Neural cell (in vitro differentiated cells): ENCODE measurements at regions not wholly inside any gene's neighbourhood (a gene's known extent, or its start where the extent isn't known, plus 50 kb on each side); places are given as distances from the start of the nearest gene placed in this dataset.

Source experiments
- H2AFZ ChIP-seq: fragments of 200-600, 300-800 bp; sonication (generic), shearing (Covaris generic); 2 replicates; pipeline ENCODE4 v1.6.0; 2014; ENCODE audit warnings: low read depth, mild to moderate bottlenecking, antibody characterized with exemption, low read length, moderate library complexity
- H3F3A ChIP-seq: fragments of 200-600 bp; shearing (Covaris generic); 2 replicates; pipeline ENCODE4 v1.6.1; 2016; ENCODE audit warnings: mild to moderate bottlenecking, moderate library complexity, mixed read lengths, antibody characterized with exemption, low read length; ENCODE audit not compliant: insufficient read depth, poor library complexity, severe bottlenecking
- H3K27ac ChIP-seq: fragments of 200-600, 300-800 bp; sonication (generic), shearing (Covaris generic); 2 replicates; pipeline ENCODE4 v1.5.1; 2014; ENCODE audit warnings: mild to moderate bottlenecking, low read length, moderate library complexity
- H3K27me3 ChIP-seq: fragments of 300-800, 200-600 bp; sonication (generic), shearing (Covaris generic); 2 replicates; pipeline ENCODE4 v1.6.0; 2014; ENCODE audit warnings: mild to moderate bottlenecking, low read depth, low read length, moderate library complexity; ENCODE audit not compliant: insufficient read depth
- H3K36me3 ChIP-seq: fragments of 300-800, 200-600 bp; sonication (generic), shearing (Covaris generic); 2 replicates; pipeline ENCODE4 v1.5.1; 2014; ENCODE audit warnings: mild to moderate bottlenecking, antibody characterized with exemption, low read length, moderate library complexity; ENCODE audit not compliant: insufficient read depth
- H3K4me2 ChIP-seq: fragments of 300-800, 200-600 bp; sonication (generic), shearing (Covaris generic); 2 replicates; pipeline ENCODE4 v1.6.0; 2014; ENCODE audit warnings: mild to moderate bottlenecking, low read length
- H3K4me3 ChIP-seq: fragments of 300-800, 200-600 bp; sonication (generic), shearing (Covaris generic); 2 replicates; pipeline ENCODE4 v1.5.1; 2014; ENCODE audit warnings: mild to moderate bottlenecking, low read length, moderate library complexity
- H3K79me2 ChIP-seq: fragments of 200-600 bp; shearing (Covaris generic); replicated peaks from 2 replicates; pipeline ENCODE4 v1.6.0; 2014; ENCODE audit warnings: mild to moderate bottlenecking, low read length, moderate library complexity; ENCODE audit not compliant: insufficient read depth
- H3K9ac ChIP-seq: fragments of 300-800, 200-600 bp; sonication (generic), shearing (Covaris generic); 2 replicates; pipeline ENCODE4 v1.6.1; 2016; ENCODE audit warnings: mild to moderate bottlenecking, low read length, mixed read lengths
- H3K9me2 ChIP-seq: fragments of 200-600 bp; shearing (Covaris generic); 2 replicates; pipeline ENCODE4 v1.6.1; 2016; ENCODE audit warnings: mild to moderate bottlenecking, low read length, mixed read lengths; ENCODE audit not compliant: insufficient read depth
- H3K9me3 ChIP-seq: fragments of 200-600, 300-800 bp; sonication (generic), shearing (Covaris generic); 2 replicates; pipeline ENCODE4 v1.6.1; 2016; ENCODE audit warnings: mild to moderate bottlenecking, mixed run types, low read length, moderate library complexity, mixed read lengths
- H4K20me1 ChIP-seq: fragments of 200-600 bp; shearing (Covaris generic); 2 replicates; pipeline ENCODE4 v1.6.1; 2016; ENCODE audit warnings: mild to moderate bottlenecking, mixed run types; ENCODE audit not compliant: insufficient read depth
- EP300 ChIP-seq: fragments of 450-650 bp; conservative IDR thresholded peaks from 2 replicates; pipeline ENCODE4 v1.6.1; 2014; ENCODE audit warnings: antibody characterized with exemption, mild to moderate bottlenecking, moderate library complexity; ENCODE audit not compliant: poor library complexity, severe bottlenecking
- EZH2 ChIP-seq: fragments of 200-600, 300-800 bp; shearing (Covaris generic), sonication (generic); IDR thresholded peaks from 2 replicates; pipeline ENCODE4 v1.6.1; 2014; ENCODE audit warnings: antibody characterized with exemption, low read length, borderline replicate concordance, mild to moderate bottlenecking; ENCODE audit not compliant: insufficient read depth, poor library complexity, severe bottlenecking
- MXI1 ChIP-seq: fragments of 450-650 bp; conservative IDR thresholded peaks from 2 replicates; pipeline ENCODE4 v1.6.1; 2014; ENCODE audit warnings: antibody characterized with exemption, mild to moderate bottlenecking; ENCODE audit not compliant: poor library complexity, severe bottlenecking
- POLR2AphosphoS5 ChIP-seq: IDR thresholded peaks from 2 replicates; pipeline ENCODE4 v1.6.1; 2012
- RAD21 ChIP-seq: fragments of 450-650 bp; conservative IDR thresholded peaks from 2 replicates; pipeline ENCODE4 v1.6.1; 2014; ENCODE audit warnings: antibody characterized with exemption, mild to moderate bottlenecking, moderate library complexity
- SMC3 ChIP-seq: fragments of 450-650 bp; conservative IDR thresholded peaks from 2 replicates; pipeline ENCODE4 v1.6.1; 2014; ENCODE audit warnings: antibody characterized with exemption, mild to moderate bottlenecking, moderate library complexity; ENCODE audit not compliant: poor library complexity
- TAF1 ChIP-seq: IDR thresholded peaks from 2 replicates; pipeline ENCODE4 v1.6.1; 2012; ENCODE audit warnings: low read depth
- TF ChIP-seq, protein P1 (sequence below): fragments of 450-650 bp; IDR thresholded peaks from 2 replicates; pipeline ENCODE4 v1.5.1; 2014; ENCODE audit warnings: antibody characterized with exemption, mild to moderate bottlenecking, moderate library complexity; ENCODE audit not compliant: poor library complexity, severe bottlenecking
- TF ChIP-seq, protein P2 (sequence below): IDR thresholded peaks from 2 replicates; pipeline ENCODE4 v1.6.1; 2012; ENCODE audit warnings: borderline replicate concordance

DNA sequence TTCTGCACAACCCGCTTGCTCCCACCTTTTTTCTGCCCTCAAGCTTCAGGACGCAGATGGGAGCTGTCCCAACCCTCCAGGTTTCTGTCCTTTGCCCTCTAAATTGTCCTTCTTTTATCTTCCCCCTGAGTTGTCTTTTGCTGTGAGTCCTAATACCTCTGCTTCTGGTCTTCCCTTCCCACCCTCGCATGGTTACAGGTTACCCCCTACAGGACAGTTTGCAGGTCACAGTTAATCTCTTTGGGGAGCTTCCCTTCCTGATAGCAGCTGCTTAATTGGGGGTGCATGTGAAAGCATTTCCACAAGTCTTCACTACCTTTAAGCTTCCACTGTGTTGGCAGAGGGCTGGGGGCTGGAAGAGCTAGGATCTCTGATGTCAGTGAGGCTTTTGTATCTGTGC, 121.5 kb upstream of the CXCL12 start:
- H3F3A ChIP-seq: no peaks in the 10 kb centered on the region
- no peak overlapping the region for H3K27ac ChIP-seq
- H3K36me3 ChIP-seq: no peaks in the 10 kb centered on the region
- H3K4me2 ChIP-seq: no peak overlapping the region
- H3K4me3 ChIP-seq: no peak overlapping the region
- no peak overlapping the region for H3K9ac ChIP-seq
- no peaks in the 10 kb centered on the region for H3K79me2 ChIP-seq
- no peaks in the 10 kb centered on the region for H3K27me3 ChIP-seq
- H4K20me1 ChIP-seq: no peaks in the 10 kb centered on the region
- TF ChIP-seq, protein P1, sequence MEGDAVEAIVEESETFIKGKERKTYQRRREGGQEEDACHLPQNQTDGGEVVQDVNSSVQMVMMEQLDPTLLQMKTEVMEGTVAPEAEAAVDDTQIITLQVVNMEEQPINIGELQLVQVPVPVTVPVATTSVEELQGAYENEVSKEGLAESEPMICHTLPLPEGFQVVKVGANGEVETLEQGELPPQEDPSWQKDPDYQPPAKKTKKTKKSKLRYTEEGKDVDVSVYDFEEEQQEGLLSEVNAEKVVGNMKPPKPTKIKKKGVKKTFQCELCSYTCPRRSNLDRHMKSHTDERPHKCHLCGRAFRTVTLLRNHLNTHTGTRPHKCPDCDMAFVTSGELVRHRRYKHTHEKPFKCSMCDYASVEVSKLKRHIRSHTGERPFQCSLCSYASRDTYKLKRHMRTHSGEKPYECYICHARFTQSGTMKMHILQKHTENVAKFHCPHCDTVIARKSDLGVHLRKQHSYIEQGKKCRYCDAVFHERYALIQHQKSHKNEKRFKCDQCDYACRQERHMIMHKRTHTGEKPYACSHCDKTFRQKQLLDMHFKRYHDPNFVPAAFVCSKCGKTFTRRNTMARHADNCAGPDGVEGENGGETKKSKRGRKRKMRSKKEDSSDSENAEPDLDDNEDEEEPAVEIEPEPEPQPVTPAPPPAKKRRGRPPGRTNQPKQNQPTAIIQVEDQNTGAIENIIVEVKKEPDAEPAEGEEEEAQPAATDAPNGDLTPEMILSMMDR: no peak
- TF ChIP-seq RAD21: no peak
- no peak for TF ChIP-seq TAF1
- TF ChIP-seq SMC3: no peak
- TF ChIP-seq EZH2: no peak
- TF ChIP-seq MXI1: no peak
- no peak for TF ChIP-seq EP300
- H2AFZ ChIP-seq: no peak overlapping the region
- no peaks in the 10 kb centered on the region for H3K9me2 ChIP-seq
- H3K9me3 ChIP-seq: no peaks in the 10 kb centered on the region

DNA sequence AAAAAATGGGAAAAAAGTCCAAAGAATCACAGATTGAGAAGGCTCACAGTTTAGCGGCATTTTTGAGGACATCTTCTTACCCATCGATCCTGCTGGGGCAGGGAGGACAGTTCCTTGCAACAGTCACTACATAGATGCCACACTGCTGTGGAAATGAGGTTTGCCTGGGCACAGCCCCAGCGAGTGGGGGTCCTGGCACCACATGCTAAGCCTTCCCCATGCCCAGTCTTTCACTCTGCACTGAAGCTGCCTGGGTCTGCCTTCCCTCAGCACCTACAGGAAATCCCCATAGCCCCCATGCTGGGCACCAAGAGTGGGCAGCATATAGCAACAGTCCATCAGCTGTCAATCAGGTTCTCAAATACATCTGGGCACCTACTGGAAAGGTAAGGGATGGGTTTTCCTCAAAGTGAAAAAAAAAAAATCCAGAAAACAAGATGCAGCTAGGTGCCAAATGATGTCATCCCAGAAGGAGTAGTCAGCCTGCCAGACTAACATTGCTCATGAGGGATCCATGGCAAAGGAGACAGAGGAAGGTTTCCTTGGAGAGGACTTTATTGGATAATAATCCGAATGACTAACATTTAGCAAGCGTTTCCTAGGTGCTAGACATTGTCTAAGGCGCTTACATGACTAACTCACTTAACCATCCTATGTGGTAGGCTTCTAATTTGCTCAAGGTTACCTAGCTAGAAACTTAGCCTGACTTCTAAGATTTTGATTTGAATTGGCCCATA, 125.7 kb upstream of the CXCL12 start:
- no peaks in the 10 kb centered on the region for H3K36me3 ChIP-seq
- no peaks in the 10 kb centered on the region for H3K79me2 ChIP-seq
- no peak overlapping the region for H3K9ac ChIP-seq
- H3K9me2 ChIP-seq: no peaks in the 10 kb centered on the region
- H3K27me3 ChIP-seq: no peaks in the 10 kb centered on the region
- TF ChIP-seq MXI1 (no peak), POLR2AphosphoS5 (no peak), EZH2 (no peak), RAD21 (no peak)
- no peaks in the 10 kb centered on the region for H4K20me1 ChIP-seq
- H2AFZ ChIP-seq: no peak overlapping the region
- no peaks in the 10 kb centered on the region for H3K9me3 ChIP-seq
- H3K4me2 ChIP-seq: no peak overlapping the region
- H3K4me3 ChIP-seq: no peak overlapping the region
- H3K27ac ChIP-seq: no peak overlapping the region
- H3F3A ChIP-seq: no peaks in the 10 kb centered on the region

DNA sequence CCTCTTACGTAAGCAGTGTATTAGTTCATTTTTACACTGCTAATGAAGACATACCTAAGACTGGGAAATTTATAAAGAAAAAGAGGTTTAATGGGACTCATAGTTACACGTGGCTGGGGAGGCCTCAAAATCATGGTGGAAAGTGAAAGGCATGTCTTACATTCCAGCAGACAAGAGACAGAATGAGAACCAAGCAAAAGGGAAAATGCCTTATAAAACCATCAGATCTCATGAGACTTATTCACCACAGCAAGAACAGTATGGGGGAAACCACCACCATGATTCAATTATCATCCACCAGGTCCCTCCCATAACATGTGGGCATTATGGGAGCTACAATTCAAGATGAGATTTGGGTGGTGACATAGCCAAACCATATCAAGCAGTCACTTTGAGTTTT, 126.3 kb upstream of the CXCL12 start:
- Histone ChIP-seq H3F3A (no peaks in the 10 kb centered on the region), H3K36me3 (no peaks in the 10 kb centered on the region), H2AFZ (no peak overlapping the region), H3K27ac (no peak overlapping the region), H3K9me2 (no peaks in the 10 kb centered on the region), H3K79me2 (no peaks in the 10 kb centered on the region), H3K4me2 (no peak overlapping the region), H3K27me3 (no peaks in the 10 kb centered on the region), H3K9ac (no peak overlapping the region), H3K4me3 (no peak overlapping the region), H3K9me3 (no peaks in the 10 kb centered on the region), H4K20me1 (no peaks in the 10 kb centered on the region)
- TF ChIP-seq, protein P2, sequence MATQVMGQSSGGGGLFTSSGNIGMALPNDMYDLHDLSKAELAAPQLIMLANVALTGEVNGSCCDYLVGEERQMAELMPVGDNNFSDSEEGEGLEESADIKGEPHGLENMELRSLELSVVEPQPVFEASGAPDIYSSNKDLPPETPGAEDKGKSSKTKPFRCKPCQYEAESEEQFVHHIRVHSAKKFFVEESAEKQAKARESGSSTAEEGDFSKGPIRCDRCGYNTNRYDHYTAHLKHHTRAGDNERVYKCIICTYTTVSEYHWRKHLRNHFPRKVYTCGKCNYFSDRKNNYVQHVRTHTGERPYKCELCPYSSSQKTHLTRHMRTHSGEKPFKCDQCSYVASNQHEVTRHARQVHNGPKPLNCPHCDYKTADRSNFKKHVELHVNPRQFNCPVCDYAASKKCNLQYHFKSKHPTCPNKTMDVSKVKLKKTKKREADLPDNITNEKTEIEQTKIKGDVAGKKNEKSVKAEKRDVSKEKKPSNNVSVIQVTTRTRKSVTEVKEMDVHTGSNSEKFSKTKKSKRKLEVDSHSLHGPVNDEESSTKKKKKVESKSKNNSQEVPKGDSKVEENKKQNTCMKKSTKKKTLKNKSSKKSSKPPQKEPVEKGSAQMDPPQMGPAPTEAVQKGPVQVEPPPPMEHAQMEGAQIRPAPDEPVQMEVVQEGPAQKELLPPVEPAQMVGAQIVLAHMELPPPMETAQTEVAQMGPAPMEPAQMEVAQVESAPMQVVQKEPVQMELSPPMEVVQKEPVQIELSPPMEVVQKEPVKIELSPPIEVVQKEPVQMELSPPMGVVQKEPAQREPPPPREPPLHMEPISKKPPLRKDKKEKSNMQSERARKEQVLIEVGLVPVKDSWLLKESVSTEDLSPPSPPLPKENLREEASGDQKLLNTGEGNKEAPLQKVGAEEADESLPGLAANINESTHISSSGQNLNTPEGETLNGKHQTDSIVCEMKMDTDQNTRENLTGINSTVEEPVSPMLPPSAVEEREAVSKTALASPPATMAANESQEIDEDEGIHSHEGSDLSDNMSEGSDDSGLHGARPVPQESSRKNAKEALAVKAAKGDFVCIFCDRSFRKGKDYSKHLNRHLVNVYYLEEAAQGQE: no peak
- TF ChIP-seq EZH2: no peak
- TF ChIP-seq RAD21: no peak
- TF ChIP-seq TAF1: no peak
- TF ChIP-seq, protein P1: no peak
- TF ChIP-seq SMC3: no peak
- TF ChIP-seq POLR2AphosphoS5: no peak
- no peak for TF ChIP-seq MXI1
- no peak for TF ChIP-seq EP300
